ENCODE measurements at regions not wholly inside any gene's neighbourhood (a gene's known extent, or its start where the extent isn't known, plus 50 kb on each side); places are given as distances from the start of the nearest gene placed in this dataset.

- no peaks in the 10 kb centered on the region for H3K9me3 ChIP-seq
Observed at GRCh38 chr2:182649316-182649715, 66.7 kb upstream of the DNAJC10 start.

DNA sequence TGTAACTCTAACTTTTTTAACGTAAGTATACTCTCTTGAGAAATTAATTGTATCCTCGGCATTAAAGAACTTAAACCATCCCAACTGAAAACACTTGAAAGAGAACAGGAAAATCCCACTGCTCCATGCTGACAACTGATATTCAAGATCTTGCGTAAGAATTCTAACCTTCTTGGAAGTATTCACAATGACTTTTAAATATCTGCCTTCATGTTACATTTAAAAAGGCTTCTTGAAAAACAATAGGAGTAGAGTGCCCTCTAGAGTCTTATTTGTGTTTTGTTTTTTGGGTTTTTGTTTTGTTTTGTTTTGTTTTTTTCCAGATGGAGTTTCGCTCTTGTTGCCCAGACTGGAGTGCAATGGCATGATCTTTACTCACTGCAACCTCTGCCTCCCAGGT, 65.4 kb upstream of the DNAJC10 start:
- Histone ChIP-seq H3K36me3 (no peaks in the 10 kb centered on the region), H3K27me3 (no peaks in the 10 kb centered on the region), H3K27ac (no peak overlapping the region), H3K4me3 (no peak overlapping the region), H3K9me3 (no peaks in the 10 kb centered on the region), H3K4me1 (peaks cover 0 to 5% (median 2%) of the 10 kb centered on the region in 4 donors)
- DNase-seq = peak in 1 of 2 donors; percentile 61
- WGBS, 5 donors = 51 to 65% (median 64%) methylated on average over 4 of the region's 4 CpGs
- TF ChIP-seq POLR2A (IDR thresholded peaks at IDR 0.05) = no peak
- TF ChIP-seq EP300 (IDR thresholded peaks at IDR 0.05) = no peak
- TF ChIP-seq POLR2AphosphoS5 (IDR thresholded peaks at IDR 0.05) = no peak
- peak in 4 of 7 experiments; percentile 33 to 57 (median 46) for TF ChIP-seq CTCF (IDR thresholded peaks at IDR 0.05)
- intact Hi-C loops (cut with DNase I; ENCODE audit: low total_unique reads) = loop anchor here (5.0 kb wide), 1 partner anchor 463 kb away; no protein-coding TSS in a partner anchor

More at GRCh38 chr2:182649316-182649715, 66.7 kb upstream of the DNAJC10 start:
- TF ChIP-seq POLR2AphosphoS5 (IDR thresholded peaks at IDR 0.05) = no peak
- TF ChIP-seq CTCF (IDR thresholded peaks at IDR 0.05) = peak in 3 of 7 experiments; percentile 20 to 37 (median 21)
- H3K27ac ChIP-seq = no peak overlapping the region
- 55 to 62% (median 58%) methylated on average over 6 of the region's 6 CpGs for WGBS, 5 donors
- no peaks in the 10 kb centered on the region for H3K27me3 ChIP-seq
- DNase-seq = peak in 1 of 2 donors; percentile 54
- H3K36me3 ChIP-seq = no peaks in the 10 kb centered on the region
- H3K4me3 ChIP-seq = no peak overlapping the region
- H3K4me1 ChIP-seq = peaks cover 0 to 5% (median 2%) of the 10 kb centered on the region in 4 donors
- intact Hi-C loops (cut with DNase I; ENCODE audit: low total_unique reads) = no loop called here

DNA sequence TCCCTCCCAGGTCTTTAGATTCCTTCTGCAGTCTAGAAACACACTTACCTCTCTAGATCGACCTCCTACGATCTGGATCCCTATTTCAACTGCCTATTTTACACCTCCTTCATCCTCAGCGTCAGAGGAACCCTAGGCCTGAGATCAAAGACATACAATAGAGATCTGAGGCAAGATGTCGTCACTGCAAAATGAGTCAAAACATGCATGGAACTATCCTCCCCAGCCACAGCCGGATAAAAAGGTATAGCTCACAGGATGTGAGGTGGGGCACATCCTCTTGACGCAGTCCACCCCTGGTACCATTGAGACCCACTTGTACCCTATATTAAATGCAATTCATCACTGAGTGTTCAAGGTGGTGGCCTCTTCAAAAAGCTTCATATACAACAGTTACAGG, 63.7 kb upstream of the DNAJC10 start:
- 77 to 90% (median 84%) methylated on average over 6 of the region's 6 CpGs for WGBS, 5 donors
- peak in 1 of 2 donors; percentile 9 for DNase-seq
- no peaks in the 10 kb centered on the region for H3K9me3 ChIP-seq
- H3K27ac ChIP-seq = no peak overlapping the region
- H3K36me3 ChIP-seq = no peaks in the 10 kb centered on the region
- TF ChIP-seq POLR2AphosphoS5 (IDR thresholded peaks at IDR 0.05) (no peak), CTCF (IDR thresholded peaks at IDR 0.05) (no peak), EP300 (IDR thresholded peaks at IDR 0.05) (no peak)
- H3K4me3 ChIP-seq = no peak overlapping the region
- H3K27me3 ChIP-seq = no peaks in the 10 kb centered on the region
- H3K4me1 ChIP-seq = peaks cover 0 to 5% (median 2%) of the 10 kb centered on the region in 4 donors
- intact Hi-C loops (cut with DNase I; ENCODE audit: low total_unique reads) = loop anchor here (5.0 kb wide), 1 partner anchor 465 kb away; no protein-coding TSS in a partner anchor

DNA sequence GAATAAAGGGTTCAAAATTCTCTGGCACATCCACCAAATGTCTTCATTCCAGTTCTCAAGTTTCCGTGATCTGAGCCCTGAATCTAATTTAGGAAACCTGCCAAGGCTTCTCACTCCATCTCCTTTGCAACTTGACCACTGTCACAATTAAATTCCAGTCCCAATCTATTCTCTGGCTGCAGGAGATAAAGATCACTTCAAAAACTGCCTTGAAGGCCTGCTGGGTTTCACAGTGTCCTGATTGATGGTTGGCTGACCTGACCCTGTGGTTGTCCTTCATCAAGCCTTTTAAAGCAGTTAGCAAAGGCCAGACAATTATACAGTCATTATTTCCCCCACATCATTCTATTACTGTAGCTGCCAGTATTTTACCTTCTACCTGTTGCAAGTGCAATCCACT, 60.3 kb upstream of the DNAJC10 start:
- H3K4me3 ChIP-seq = no peak overlapping the region
- H3K9me3 ChIP-seq = no peaks in the 10 kb centered on the region
- no peaks in the 10 kb centered on the region for H3K27me3 ChIP-seq
- TF ChIP-seq CTCF (IDR thresholded peaks at IDR 0.05) = no peak
- no peak for TF ChIP-seq POLR2AphosphoS5 (IDR thresholded peaks at IDR 0.05)
- TF ChIP-seq EP300 (IDR thresholded peaks at IDR 0.05) = no peak
- TF ChIP-seq POLR2A (IDR thresholded peaks at IDR 0.05) = no peak
- WGBS, 5 donors = 57 to 69% (median 62%) methylated on average over 1 of the region's 1 CpG
- DNase-seq = no peak
- intact Hi-C loops (cut with DNase I; ENCODE audit: low total_unique reads) = no loop called here
- H3K36me3 ChIP-seq = no peaks in the 10 kb centered on the region
- H3K4me1 ChIP-seq = peaks cover 0 to 3% (median 1%) of the 10 kb centered on the region in 4 donors
- no peak overlapping the region for H3K27ac ChIP-seq

All from stomach (tissue), 8 donors.